C1 segment of cervical spinal cord (tissue), 14 donors: ENCODE measurements at regions not wholly inside any gene's neighbourhood (a gene's known extent, or its start where the extent isn't known, plus 50 kb on each side); places are given as distances from the start of the nearest gene placed in this dataset.
"Not testable (repeated sequence)": the region's sequence is repeated elsewhere in the genome, so short reads cannot be mapped to it uniquely, and the experiment has no call there.

Experiments used
- DNase-seq, 14 donors: peaks; one replicate each; lab custom pipeline; 2025; lab: John Stamatoyannopoulos, UW

DNA sequence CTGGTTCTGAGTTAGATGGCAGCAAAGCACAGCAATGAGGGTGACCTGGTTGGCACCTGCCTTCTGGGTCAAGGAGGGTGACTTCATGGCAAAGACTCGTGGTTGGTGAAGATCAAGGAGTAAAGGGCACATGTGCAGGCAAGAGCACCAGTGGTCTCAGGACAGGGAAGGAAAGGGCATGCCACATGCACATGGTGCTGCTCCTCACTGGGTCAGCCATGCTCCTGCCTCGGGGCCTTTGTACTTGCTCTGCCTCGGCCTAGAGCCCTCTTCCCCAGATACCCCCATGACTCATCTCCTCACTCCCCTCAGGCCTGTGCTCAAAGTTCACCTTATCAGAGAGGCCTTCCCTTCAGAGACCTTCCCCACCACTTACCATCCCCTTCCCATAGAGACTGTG lies 106.7 kb upstream of the KDM7A start:
- no peak for DNase-seq

DNA sequence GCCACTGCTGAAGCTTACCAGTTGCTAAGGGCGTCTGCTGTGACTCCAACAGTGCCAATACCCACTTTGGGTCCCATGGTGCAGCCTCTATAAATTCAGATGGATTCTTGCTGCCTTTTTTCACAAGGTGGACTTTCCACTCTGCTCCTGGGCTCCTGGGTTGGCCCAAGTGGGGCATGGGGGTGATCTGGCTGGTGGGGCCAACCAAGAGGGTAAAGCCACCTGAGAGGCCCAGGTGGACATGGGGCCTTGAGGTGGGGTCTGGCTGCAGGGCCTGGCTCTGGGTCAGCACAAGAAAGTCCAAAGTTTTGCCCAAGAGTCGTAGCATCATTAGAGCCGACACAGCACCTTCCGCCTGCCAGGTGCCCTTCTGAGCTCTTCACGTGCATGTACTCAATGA lies 105.2 kb upstream of the KDM7A start:
- no peak for DNase-seq

GRCh38 chr7:140281255-140281654 lies 104.5 kb upstream of the KDM7A start:
- DNase-seq = no peak

- no peak for DNase-seq
Observed at GRCh38 chr7:140276001-140276400, 99.2 kb upstream of the KDM7A start.

DNA sequence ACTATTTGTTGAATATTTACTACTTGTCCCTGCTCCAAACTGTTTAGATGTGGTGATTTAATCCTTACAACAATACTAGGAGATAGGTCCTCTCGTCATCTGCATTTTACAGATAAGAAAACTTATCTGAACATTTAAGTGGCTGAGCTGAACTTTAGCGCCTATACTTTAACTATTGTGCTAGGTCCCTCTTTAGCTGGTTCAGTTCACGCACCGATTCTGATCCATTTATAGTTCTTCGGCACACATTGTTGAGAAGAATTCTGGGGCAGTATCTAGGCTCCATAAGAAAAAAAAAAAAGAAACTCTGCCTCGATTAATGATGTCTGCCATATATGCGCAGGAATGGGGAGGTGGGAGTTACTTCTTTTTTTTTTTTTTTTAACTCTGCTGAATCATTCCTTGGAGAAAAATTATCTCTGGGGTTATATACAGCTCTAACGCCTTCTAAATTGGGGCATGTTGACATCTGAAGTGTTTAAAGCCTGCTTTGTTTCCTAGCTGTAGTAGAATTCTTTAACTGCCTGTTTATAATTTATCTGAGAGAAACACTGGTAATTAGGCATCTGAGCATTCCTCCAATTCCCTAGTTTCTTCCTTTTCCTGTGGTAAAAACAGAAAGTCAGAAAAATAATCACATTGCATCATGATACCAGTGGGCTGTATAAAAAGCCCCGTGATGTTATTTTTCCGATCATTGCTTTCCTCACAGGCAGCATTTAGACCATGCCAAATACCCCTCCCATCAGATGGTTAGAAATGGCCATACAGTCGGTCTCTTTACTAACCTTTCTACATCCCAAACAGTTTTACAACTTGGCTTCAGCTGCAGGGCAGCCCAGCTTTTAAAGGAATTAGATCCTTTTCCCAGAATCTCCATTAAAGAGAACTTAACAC lies 98.5 kb upstream of the KDM7A start:
- DNase-seq = no peak

GRCh38 chr7:140273417-140273816 lies 96.6 kb upstream of the KDM7A start:
- DNase-seq = no peak

GRCh38 chr7:140271643-140271968 lies 94.8 kb upstream of the KDM7A start:
- DNase-seq = not testable (repeated sequence)

GRCh38 chr7:140269004-140269638 lies 92.3 kb upstream of the KDM7A start:
- no peak for DNase-seq

GRCh38 chr7:140267381-140268226 lies 90.8 kb upstream of the KDM7A start:
- DNase-seq = no peak

DNA sequence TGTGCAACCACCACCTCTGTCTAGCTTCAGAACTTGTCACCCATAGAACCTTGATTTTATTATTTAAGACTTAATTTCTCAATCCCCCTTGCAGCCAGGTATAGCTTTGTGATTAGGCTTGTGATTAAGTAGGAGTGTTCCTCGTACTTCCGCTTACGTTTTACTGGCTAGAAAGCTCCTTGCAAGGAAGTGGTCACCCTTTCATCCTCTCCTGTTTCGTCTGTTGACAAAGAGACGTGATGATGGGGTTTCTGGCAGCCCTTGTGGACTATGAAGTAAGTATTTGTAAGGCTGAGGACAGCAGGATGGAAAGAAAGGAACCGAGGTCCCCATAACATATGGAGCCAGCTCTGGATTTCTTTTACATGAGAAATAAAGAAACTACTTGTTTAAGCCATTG lies 86.5 kb upstream of the KDM7A start:
- DNase-seq = no peak

DNA sequence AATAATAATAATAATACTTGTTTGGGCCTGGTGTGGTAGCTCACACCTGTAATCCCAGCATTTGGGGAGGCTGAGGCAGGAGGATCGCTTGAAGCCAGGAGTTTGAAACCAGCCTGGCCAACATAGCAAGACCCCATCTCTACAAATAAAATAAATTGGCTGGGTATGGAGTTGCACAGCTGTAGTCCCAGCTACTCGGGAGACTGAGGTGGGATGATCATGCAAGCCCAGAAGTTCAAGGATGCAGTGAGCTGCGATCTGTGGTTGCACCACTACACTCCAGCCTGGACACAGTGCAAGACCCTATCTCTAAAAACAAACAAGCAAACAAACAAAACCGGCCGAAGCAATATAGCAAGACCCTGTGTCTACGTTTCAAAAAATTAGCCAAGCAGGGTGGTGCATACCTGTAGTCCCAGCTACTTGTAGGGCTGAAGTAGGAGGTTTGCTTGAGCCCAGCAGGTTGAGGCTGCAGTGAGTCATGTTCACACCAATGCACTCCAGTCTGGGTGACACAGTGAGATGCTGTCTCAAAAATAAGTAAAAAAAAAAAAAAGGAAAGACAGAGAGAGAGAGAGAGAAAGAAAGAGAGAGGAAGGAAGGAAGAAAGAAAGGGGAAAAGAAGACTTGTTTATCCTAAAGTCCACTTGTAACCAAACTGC lies 85.6 kb upstream of the KDM7A start:
- no peak for DNase-seq

DNA sequence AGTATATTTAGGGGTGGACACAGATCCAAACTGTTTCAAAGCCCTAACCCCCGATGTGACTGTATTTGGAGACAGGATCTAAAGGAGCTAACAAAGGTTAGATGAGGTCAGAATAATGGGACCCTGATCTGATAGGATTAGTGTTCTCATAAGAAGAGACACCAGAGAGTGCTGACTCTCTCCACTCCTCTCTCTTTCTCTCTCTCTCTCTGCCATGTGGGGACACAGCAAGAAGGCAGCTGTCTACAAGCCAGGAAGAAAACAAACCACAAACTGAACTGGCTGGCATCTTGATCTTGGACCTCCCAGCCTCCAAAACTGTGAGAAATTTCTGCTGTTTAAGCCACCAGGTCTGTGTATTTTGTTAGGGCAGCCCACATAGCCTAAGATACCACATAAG lies 84.7 kb upstream of the KDM7A start:
- no peak for DNase-seq

- no peak for DNase-seq
Observed at GRCh38 chr7:140261105-140261486, 84.3 kb upstream of the KDM7A start.

GRCh38 chr7:140260352-140261104 lies 83.7 kb upstream of the KDM7A start:
- DNase-seq = peak in 4 of 14 donors; percentile 7 to 25 (median 14)

DNA sequence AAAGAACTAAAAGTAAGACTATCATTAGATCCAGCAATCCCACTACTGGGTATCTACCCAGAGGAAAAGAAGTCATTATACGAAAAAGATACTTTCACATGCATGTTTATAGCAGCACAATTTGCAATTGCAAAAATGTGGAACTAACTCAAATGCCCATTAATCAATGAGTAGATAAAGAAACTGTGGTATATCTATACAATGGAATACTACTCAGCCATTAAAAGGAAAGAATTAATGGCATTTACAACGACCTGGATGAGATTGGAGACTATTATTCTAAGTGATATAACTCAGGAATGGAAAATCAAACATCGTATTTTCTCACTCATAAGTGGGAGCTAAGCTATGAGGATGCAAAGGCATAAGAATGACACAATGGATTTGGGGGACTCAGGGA lies 80.5 kb upstream of the KDM7A start:
- DNase-seq = not testable (repeated sequence)

DNA sequence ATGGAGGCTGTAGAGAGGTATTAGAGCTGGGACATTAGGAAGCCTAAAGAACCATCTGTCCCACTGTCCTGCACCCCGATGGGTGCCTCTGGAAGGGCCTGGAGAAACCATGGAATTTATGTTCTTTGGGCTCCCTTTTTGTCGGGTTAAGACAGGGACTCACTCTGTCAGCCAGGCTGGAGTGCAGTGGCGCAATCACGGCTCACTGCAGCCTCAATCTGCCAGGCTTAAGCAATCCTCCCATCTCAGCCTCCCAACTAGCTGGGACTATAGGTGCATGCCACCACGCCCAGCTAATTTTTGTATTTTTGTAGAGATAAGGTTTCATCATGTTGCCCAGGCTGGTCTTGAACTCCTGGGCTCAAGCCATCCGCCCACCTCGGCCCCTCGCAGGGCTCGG lies 78.2 kb upstream of the KDM7A start:
- not testable (repeated sequence) for DNase-seq

- DNase-seq = no peak
Observed at GRCh38 chr7:140249036-140249806, 72.4 kb upstream of the KDM7A start.

DNA sequence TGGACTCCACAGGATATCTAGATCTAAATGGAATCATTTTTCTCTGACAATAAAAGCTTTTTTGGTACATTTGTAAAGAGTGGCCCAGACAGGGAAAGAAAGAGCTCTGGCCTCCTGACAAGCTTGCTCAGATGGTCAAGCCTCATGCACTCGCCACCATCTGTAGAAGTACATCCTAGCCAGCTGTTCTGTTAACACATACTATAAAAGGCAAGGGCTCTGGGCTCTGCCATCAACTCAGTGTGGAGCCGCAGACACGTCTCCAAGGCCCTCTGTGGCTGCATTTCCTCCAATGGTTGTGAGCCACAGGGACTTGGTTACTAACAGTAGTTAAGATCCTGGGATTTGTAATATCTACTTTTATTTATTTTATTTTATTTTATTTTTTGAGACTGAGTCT lies 70.8 kb upstream of the KDM7A start:
- no peak for DNase-seq

GRCh38 chr7:140245611-140246105 lies 68.9 kb upstream of the KDM7A start:
- no peak for DNase-seq
